Kidney glomerular epithelial cell (primary cell): ENCODE measurements at regions not wholly inside any gene's neighbourhood (a gene's known extent, or its start where the extent isn't known, plus 50 kb on each side); places are given as distances from the start of the nearest gene placed in this dataset.
A peak's percentile ranks its signal among the peaks of the same experiment; 100 is the strongest.

Experiments used
- DNase-seq: peaks from one replicate; lab custom pipeline; 2025; lab: John Stamatoyannopoulos, UW

GRCh38 chr1:219773110-219773509 is 155.2 kb downstream of the SLC30A10 start:
- no peak for DNase-seq

GRCh38 chr1:219772265-219773036 is 155.9 kb downstream of the SLC30A10 start:
- no peak for DNase-seq

GRCh38 chr1:219771080-219771479 is 157.3 kb downstream of the SLC30A10 start:
- peak; percentile 99 for DNase-seq

GRCh38 chr1:219763321-219763720 is 150.4 kb upstream of the ZC3H11B start:
- DNase-seq = no peak

- no peak for DNase-seq
Observed at GRCh38 chr1:219761208-219761860, 148.4 kb upstream of the ZC3H11B start.

- no peak for DNase-seq
Observed at GRCh38 chr1:219759095-219759494, 146.2 kb upstream of the ZC3H11B start.

GRCh38 chr1:219757890-219758289 is 145.0 kb upstream of the ZC3H11B start:
- DNase-seq = no peak

GRCh38 chr1:219755234-219755633 is 142.3 kb upstream of the ZC3H11B start:
- DNase-seq = no peak

- DNase-seq = no peak
Observed at GRCh38 chr1:219754767-219755166, 141.9 kb upstream of the ZC3H11B start.

GRCh38 chr1:219753914-219754313 is 141.0 kb upstream of the ZC3H11B start:
- DNase-seq = no peak

- no peak for DNase-seq
Observed at GRCh38 chr1:219752645-219753044, 139.7 kb upstream of the ZC3H11B start.

- no peak for DNase-seq
Observed at GRCh38 chr1:219751870-219752507, 139.1 kb upstream of the ZC3H11B start.

- DNase-seq = no peak
Observed at GRCh38 chr1:219749370-219749769, 136.5 kb upstream of the ZC3H11B start.

- DNase-seq = no peak
Observed at GRCh38 chr1:219746141-219746540, 133.2 kb upstream of the ZC3H11B start.

GRCh38 chr1:219744652-219745469 is 132.0 kb upstream of the ZC3H11B start:
- DNase-seq = no peak

GRCh38 chr1:219741011-219741970 is 128.4 kb upstream of the ZC3H11B start:
- DNase-seq = no peak

GRCh38 chr1:219733511-219734174 is 120.7 kb upstream of the ZC3H11B start:
- no peak for DNase-seq

GRCh38 chr1:219732814-219733491 is 120.0 kb upstream of the ZC3H11B start:
- DNase-seq = no peak

- no peak for DNase-seq
Observed at GRCh38 chr1:219731771-219732170, 118.9 kb upstream of the ZC3H11B start.
